K562 (cell line): ENCODE measurements at regions not wholly inside any gene's neighbourhood (a gene's known extent, or its start where the extent isn't known, plus 50 kb on each side); places are given as distances from the start of the nearest gene placed in this dataset.

ENCODE experiments used
- CBFA2T2 ChIP-seq: fragments of 450-650 bp; conservative IDR thresholded peaks from 2 replicates; pipeline ENCODE4 v1.6.1; 2017; ENCODE audit warnings: mild to moderate bottlenecking
- CCAR2 ChIP-seq: fragments of 200-400 bp; formaldehyde crosslinking; IDR thresholded peaks from 2 replicates; pipeline ENCODE4 v1.6.1; 2017; ENCODE audit warnings: mild to moderate bottlenecking, low read depth, low read length
- DNMT1 ChIP-seq: fragments of 450-650 bp; IDR thresholded peaks from 2 replicates; pipeline ENCODE4 v1.6.1; 2016; ENCODE audit warnings: antibody characterized with exemption, mild to moderate bottlenecking
- E2F8 ChIP-seq: fragments of 450-650 bp; IDR thresholded peaks from 2 replicates; pipeline ENCODE4 v1.7.1; 2018; ENCODE audit warnings: mild to moderate bottlenecking, low read depth; ENCODE audit not compliant: partially characterized antibody
- ETS1 ChIP-seq: conservative IDR thresholded peaks from 2 replicates; pipeline ENCODE4 v1.6.1; 2011; ENCODE audit warnings: low read depth, mild to moderate bottlenecking, low read length; ENCODE audit not compliant: control insufficient read depth
- FOXJ2 ChIP-seq: fragments of 200-800 bp; sonication (Bioruptor generic); IDR thresholded peaks from 2 replicates; pipeline ENCODE4 v1.6.1; 2016; ENCODE audit warnings: missing genetic modification characterization, missing compliant biosample characterization
- FUS ChIP-seq: fragments of 200-400 bp; formaldehyde crosslinking; optimal IDR thresholded peaks from 2 replicates; pipeline ENCODE3; 2017; ENCODE audit warnings: low read depth, low read length
- HDAC3 ChIP-seq: fragments of 450-650 bp; IDR thresholded peaks from 2 replicates; pipeline ENCODE4 v1.6.1; 2018; ENCODE audit warnings: borderline replicate concordance, mild to moderate bottlenecking, moderate library complexity; ENCODE audit not compliant: partially characterized antibody
- HDGF ChIP-seq: fragments of 450-650 bp; IDR thresholded peaks from 2 replicates; pipeline ENCODE4 v1.6.1; 2016
- NFIX ChIP-seq: fragments of 250-450 bp; sonication (Bioruptor Pico); IDR thresholded peaks from 2 replicates; pipeline ENCODE4 v1.4.0; 2020; ENCODE audit warnings: low read depth, mild to moderate bottlenecking, moderate library complexity
- NUFIP1 ChIP-seq: fragments of 450-650 bp; IDR thresholded peaks from 2 replicates; pipeline ENCODE4 v1.6.1; 2018; ENCODE audit not compliant: partially characterized antibody
- OTX1 ChIP-seq: fragments of 450-650 bp; formaldehyde crosslinking; IDR thresholded peaks from 2 replicates; pipeline ENCODE4 v1.4.0; 2022; ENCODE audit warnings: mild to moderate bottlenecking
- POLR2A ChIP-seq: fragments of 450-650 bp; conservative IDR thresholded peaks from 2 replicates; pipeline ENCODE4 v1.6.1; 2016
- POU5F1 ChIP-seq: fragments of 150-350 bp; IDR thresholded peaks from 2 replicates; pipeline ENCODE4 v1.6.1; 2014; ENCODE audit warnings: borderline replicate concordance, low read length, low read depth, mild to moderate bottlenecking; ENCODE audit not compliant: partially characterized antibody
- SFPQ ChIP-seq: fragments of 200-400 bp; formaldehyde crosslinking; IDR thresholded peaks from 2 replicates; pipeline ENCODE4 v1.6.1; 2017; ENCODE audit warnings: mild to moderate bottlenecking, low read depth, low read length, moderate library complexity
- SMAD1 ChIP-seq: fragments of 150-350 bp; IDR thresholded peaks from 2 replicates; pipeline ENCODE4 v1.6.1; 2014; ENCODE audit warnings: low read length, low read depth; ENCODE audit not compliant: partially characterized antibody
- SPI1 ChIP-seq: IDR thresholded peaks from 2 replicates; pipeline ENCODE4 v1.6.1; 2011; ENCODE audit warnings: low read depth, low read length, control low read depth, borderline replicate concordance
- TCF3 ChIP-seq: sonication (generic); formaldehyde crosslinking; IDR thresholded peaks from 2 replicates; pipeline ENCODE4 v1.4.0; 2020; ENCODE audit warnings: mild to moderate bottlenecking, missing genetic modification reagents
- XRCC4 ChIP-seq: IDR thresholded peaks from one replicate; pipeline ENCODE4 v1.6.1; 2011; ENCODE audit not compliant: insufficient read depth, insufficient read length; ENCODE audit errors: extremely low read depth
- ZBTB8A ChIP-seq: fragments of 450-650 bp; IDR thresholded peaks from 2 replicates; pipeline ENCODE4 v1.6.1; 2018; ENCODE audit warnings: mild to moderate bottlenecking, moderate library complexity; ENCODE audit not compliant: partially characterized antibody
- ZKSCAN8 ChIP-seq: fragments of 200-800 bp; sonication (Bioruptor generic); IDR thresholded peaks from 2 replicates; pipeline ENCODE4 v1.6.1; 2016; ENCODE audit warnings: missing genetic modification characterization, missing compliant biosample characterization
- ZNF277 ChIP-seq: fragments of 250-450 bp; sonication (Bioruptor Pico); IDR thresholded peaks from 2 replicates; pipeline ENCODE4 v1.8.0; 2022; ENCODE audit warnings: inconsistent platforms, mild to moderate bottlenecking, moderate library complexity, borderline replicate concordance
- ZNF3 ChIP-seq: fragments of 250-450 bp; sonication (Bioruptor Pico); IDR thresholded peaks from 2 replicates; pipeline ENCODE4 v1.5.0; 2021; ENCODE audit warnings: mild to moderate bottlenecking, moderate library complexity

- TF ChIP-seq ZBTB8A (peak; percentile 13), ZNF3 (no peak), OTX1 (CRISPR knock-in tag) (no peak), E2F8 (no peak), TCF3 (CRISPR knock-in tag) (no peak), CBFA2T2 (no peak), NFIX (no peak), NUFIP1 (no peak), HDGF (no peak), ZNF277 (no peak), HDAC3 (peak; percentile 31), SPI1 (no peak), FOXJ2 (tag) (no peak), SMAD1 (no peak), ETS1 (no peak), POLR2A (no peak), SFPQ (no peak), CCAR2 (no peak), FUS (no peak), DNMT1 (no peak), ZKSCAN8 (CRISPR knock-in tag) (no peak), XRCC4 (no peak), POU5F1 (no peak)
These were observed 101.9 kb upstream of the MTPN start (continued) for GRCh38 chr7:136079066-136079465.
